22Rv1 (cell line): ENCODE measurements at regions not wholly inside any gene's neighbourhood (a gene's known extent, or its start where the extent isn't known, plus 50 kb on each side); places are given as distances from the start of the nearest gene placed in this dataset.

Source experiments
- CTCF ChIP-seq: fragments of 450-650 bp; IDR thresholded peaks from 2 replicates; pipeline ENCODE4 v1.5.1; 2017; ENCODE audit warnings: mild to moderate bottlenecking
- ZFX ChIP-seq: fragments of 450-650 bp; IDR thresholded peaks from 2 replicates; pipeline ENCODE4 v1.6.1; 2017; ENCODE audit warnings: antibody characterized with exemption, borderline replicate concordance

GRCh38 chr2:126952216-126952615, 53.5 kb downstream of the TEX51 start:
- TF ChIP-seq CTCF (no peak), ZFX (no peak)
